ENCODE measurements at regions not wholly inside any gene's neighbourhood (a gene's known extent, or its start where the extent isn't known, plus 50 kb on each side); places are given as distances from the start of the nearest gene placed in this dataset.

DNA sequence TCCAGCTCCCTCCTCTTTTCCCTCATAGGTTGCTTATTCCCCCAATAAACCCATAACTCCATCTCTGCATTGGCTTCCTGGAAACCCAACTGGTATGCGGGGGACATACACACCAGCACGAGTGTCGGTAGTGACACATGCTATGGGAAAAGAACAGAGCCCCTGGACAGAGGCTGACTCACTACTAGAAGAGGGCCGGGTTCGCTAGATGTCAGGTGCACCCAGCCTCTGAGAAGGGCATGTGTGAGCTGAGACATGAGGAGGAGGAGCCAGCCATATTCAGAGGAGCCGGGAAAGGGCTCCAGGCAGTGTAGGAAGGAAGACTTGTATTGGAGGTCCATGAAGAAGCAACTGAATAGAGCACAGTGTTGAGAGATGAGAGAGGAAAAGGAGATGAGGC lies 241.1 kb downstream of the SOX9 start:
- TF ChIP-seq POLR2A (IDR thresholded peaks at IDR 0.05), result no peak
- TF ChIP-seq, protein P1, sequence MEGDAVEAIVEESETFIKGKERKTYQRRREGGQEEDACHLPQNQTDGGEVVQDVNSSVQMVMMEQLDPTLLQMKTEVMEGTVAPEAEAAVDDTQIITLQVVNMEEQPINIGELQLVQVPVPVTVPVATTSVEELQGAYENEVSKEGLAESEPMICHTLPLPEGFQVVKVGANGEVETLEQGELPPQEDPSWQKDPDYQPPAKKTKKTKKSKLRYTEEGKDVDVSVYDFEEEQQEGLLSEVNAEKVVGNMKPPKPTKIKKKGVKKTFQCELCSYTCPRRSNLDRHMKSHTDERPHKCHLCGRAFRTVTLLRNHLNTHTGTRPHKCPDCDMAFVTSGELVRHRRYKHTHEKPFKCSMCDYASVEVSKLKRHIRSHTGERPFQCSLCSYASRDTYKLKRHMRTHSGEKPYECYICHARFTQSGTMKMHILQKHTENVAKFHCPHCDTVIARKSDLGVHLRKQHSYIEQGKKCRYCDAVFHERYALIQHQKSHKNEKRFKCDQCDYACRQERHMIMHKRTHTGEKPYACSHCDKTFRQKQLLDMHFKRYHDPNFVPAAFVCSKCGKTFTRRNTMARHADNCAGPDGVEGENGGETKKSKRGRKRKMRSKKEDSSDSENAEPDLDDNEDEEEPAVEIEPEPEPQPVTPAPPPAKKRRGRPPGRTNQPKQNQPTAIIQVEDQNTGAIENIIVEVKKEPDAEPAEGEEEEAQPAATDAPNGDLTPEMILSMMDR (IDR thresholded peaks at IDR 0.05), result no peak
